ENCODE measurements at regions not wholly inside any gene's neighbourhood (a gene's known extent, or its start where the extent isn't known, plus 50 kb on each side); places are given as distances from the start of the nearest gene placed in this dataset.

DNA sequence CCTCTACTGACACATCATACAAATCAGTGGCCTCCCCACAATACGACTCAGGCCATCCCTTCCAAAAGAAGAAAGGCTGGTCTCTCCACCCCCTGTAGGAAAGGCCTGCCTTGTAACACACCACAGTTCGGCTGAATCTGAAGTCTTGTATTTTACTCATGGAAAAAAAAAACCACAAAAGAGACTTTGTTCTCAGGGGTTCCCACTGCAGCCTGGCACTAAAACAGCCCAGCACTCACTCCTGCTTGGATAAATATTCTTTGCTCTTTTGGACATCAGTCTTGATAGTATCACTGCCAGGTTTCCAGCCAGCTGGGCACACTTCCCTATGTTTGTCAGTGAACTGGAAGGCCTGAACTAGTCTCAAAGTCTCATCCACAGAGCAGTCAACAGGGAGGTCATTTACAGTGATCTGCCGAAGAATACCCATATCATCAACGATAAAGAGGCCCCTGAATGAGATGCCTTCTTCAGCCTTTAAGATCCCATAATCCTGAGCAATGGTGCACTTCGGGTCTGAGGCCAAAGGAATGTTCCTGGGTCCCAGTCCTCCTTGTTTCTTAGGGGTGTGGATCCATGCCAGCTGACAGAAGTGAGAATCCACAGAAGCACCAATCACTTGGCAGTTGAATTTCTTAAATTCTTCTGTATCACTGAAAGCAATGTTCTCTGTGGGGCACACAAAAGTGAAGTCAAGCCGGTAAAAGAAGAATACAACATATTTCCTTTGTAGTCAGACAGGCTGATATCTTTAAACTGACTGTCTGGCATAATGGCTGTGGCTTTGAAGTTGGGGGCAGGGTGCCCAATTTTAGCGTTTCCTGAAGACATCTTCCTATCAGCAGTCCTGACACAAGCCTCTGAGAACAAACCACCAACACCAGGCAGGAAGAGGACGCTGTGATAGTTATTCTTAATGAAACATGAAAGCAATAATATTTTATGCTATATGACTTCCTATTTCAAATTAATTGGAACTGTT lies 198.1 kb downstream of the LURAP1L start:
- TF ChIP-seq POLR2A (IDR thresholded peaks at IDR 0.05; ENCODE audit: low read length) (no peak), GATA1 (IDR thresholded peaks at IDR 0.05; ENCODE audit: low read depth, low read length) (no peak)
